A549 (cell line): ENCODE measurements at regions not wholly inside any gene's neighbourhood (a gene's known extent, or its start where the extent isn't known, plus 50 kb on each side); places are given as distances from the start of the nearest gene placed in this dataset.

ENCODE experiments used
- ATAC-seq, 2 experiments: fragments of 200-7000 bp in 1 of 2; fragments of >200 bp in 1 of 2; cut with Nextera tagmentation in 1 of 2; cut with Tn5 transposase in 1 of 2; 3 replicates each; pipeline versions ENCODE4 v1.8.0 to v1.9.1; 2018 to 2020; ENCODE audit warnings: mild to moderate bottlenecking in 1 of 2, moderate library complexity in 1 of 2
- CTCF ChIA-PET: fragments of 300-600 bp; sonication (Branson Sonifier 250); formaldehyde crosslinking; extraction: SDS; loops from one replicate; lab custom pipeline; 2021; ENCODE audit warnings: antibody characterized with exemption, inconsistent platforms; lab: Yijun Ruan, JAX
- POLR2A ChIA-PET: fragments of 350-600 bp; formaldehyde crosslinking; extraction: SDS; loops from one replicate; lab custom pipeline; 2021; ENCODE audit warnings: antibody characterized with exemption, inconsistent platforms; lab: Yijun Ruan, JAX
- DNase-seq, 2 experiments: peaks; one replicate each; pipeline versions ENCODE4 v3.0.0 to v3.0.0-alpha.2; 2011 to 2016; ENCODE audit warnings: low read depth in 1 of 2, low spot score in 1 of 2
- FAIRE-seq: peaks from 2 replicates; lab custom pipeline; 2011; peaks lifted over from hg19 to GRCh38; lab: Jason Lieb, UNC
- H3K27ac ChIP-seq, 2 experiments: fragments of >200 bp; sonication (Bioruptor Twin); formaldehyde crosslinking; 3 replicates each; pipeline ENCODE4 v1.5.1; 2016 to 2017
- H3K4me1 ChIP-seq: fragments of >200 bp; sonication (Bioruptor Twin); formaldehyde crosslinking; 3 replicates; pipeline ENCODE4 v1.6.1; 2016
- H3K4me2 ChIP-seq: fragments of >200 bp; sonication (Bioruptor Twin); formaldehyde crosslinking; 3 replicates; pipeline ENCODE4 v1.6.1; 2016
- H3K4me3 ChIP-seq: fragments of >200 bp; sonication (Bioruptor Twin); formaldehyde crosslinking; 3 replicates; pipeline ENCODE4 v1.5.1; 2016
- H3K9me3 ChIP-seq: fragments of >200 bp; sonication (Bioruptor Twin); formaldehyde crosslinking; 3 replicates; pipeline ENCODE4 v1.6.1; 2016
- BHLHE40 ChIP-seq: IDR thresholded peaks from 2 replicates; pipeline ENCODE4 v1.6.1; 2012; ENCODE audit warnings: low read depth, low read length, inconsistent platforms
- CHD4 ChIP-seq: fragments of 200-600 bp; sonication (generic); IDR thresholded peaks from 2 replicates; pipeline ENCODE4 v1.6.1; 2016; ENCODE audit warnings: antibody characterized with exemption, mild to moderate bottlenecking, borderline replicate concordance
- ELK1 ChIP-seq: fragments of 150-350 bp; IDR thresholded peaks from 2 replicates; pipeline ENCODE4 v1.6.1; 2014; ENCODE audit warnings: low read depth, mild to moderate bottlenecking, low read length
- EP300 ChIP-seq, 2 experiments: fragments of >200 bp; sonication (Bioruptor Twin); formaldehyde crosslinking; IDR thresholded peaks; 2 replicates in 1 of 2; 3 replicates in 1 of 2; pipeline ENCODE4 v1.6.1; 2016 to 2017
- ESRRA ChIP-seq: fragments of 150-350 bp; IDR thresholded peaks from 2 replicates; pipeline ENCODE4 v1.6.1; 2014; ENCODE audit warnings: mild to moderate bottlenecking, low read length, borderline replicate concordance
- FOSB ChIP-seq: fragments of 250-450 bp; sonication (Bioruptor Pico); IDR thresholded peaks from 2 replicates; pipeline ENCODE4 v1.5.0; 2020; ENCODE audit warnings: mild to moderate bottlenecking, moderate library complexity
- GATA3 ChIP-seq: IDR thresholded peaks from 2 replicates; pipeline ENCODE4 v1.6.1; 2012; ENCODE audit warnings: borderline replicate concordance
- KDM5A ChIP-seq: fragments of 200-600 bp; sonication (generic); IDR thresholded peaks from 2 replicates; pipeline ENCODE4 v1.6.1; 2016; ENCODE audit warnings: antibody characterized with exemption, mild to moderate bottlenecking
- NR3C1 ChIP-seq: fragments of >200 bp; sonication (Bioruptor Twin); formaldehyde crosslinking; IDR thresholded peaks from 3 replicates; pipeline ENCODE4 v1.6.1; 2017
- RCOR1 ChIP-seq: fragments of 150-350 bp; IDR thresholded peaks from 2 replicates; pipeline ENCODE4 v1.6.1; 2014; ENCODE audit warnings: antibody characterized with exemption, low read length, low read depth
- REST ChIP-seq: fragments of 200-600 bp; sonication (generic); IDR thresholded peaks from 2 replicates; pipeline ENCODE4 v1.6.1; 2016; ENCODE audit warnings: antibody characterized with exemption, mild to moderate bottlenecking, moderate library complexity
- SREBF2 ChIP-seq: fragments of 450-650 bp; IDR thresholded peaks from 2 replicates; pipeline ENCODE4 v1.6.1; 2014; ENCODE audit warnings: mild to moderate bottlenecking, moderate library complexity
- WGBS: methylation state at CpG from one replicate; pipeline ENCODE4 v1.1.6; 2017; ENCODE audit errors: missing lambda C conversion rate; 5-methylcytosine and 5-hydroxymethylcytosine counted together
- TF ChIP-seq, protein P1 (sequence below): fragments of 250-450 bp; sonication (Bioruptor Pico); IDR thresholded peaks from 2 replicates; pipeline ENCODE4 v1.5.0; 2020; ENCODE audit warnings: low read depth, mild to moderate bottlenecking, moderate library complexity
- TF ChIP-seq, protein P2 (sequence below): IDR thresholded peaks from 2 replicates; pipeline ENCODE4 v1.6.1; 2012

DNA sequence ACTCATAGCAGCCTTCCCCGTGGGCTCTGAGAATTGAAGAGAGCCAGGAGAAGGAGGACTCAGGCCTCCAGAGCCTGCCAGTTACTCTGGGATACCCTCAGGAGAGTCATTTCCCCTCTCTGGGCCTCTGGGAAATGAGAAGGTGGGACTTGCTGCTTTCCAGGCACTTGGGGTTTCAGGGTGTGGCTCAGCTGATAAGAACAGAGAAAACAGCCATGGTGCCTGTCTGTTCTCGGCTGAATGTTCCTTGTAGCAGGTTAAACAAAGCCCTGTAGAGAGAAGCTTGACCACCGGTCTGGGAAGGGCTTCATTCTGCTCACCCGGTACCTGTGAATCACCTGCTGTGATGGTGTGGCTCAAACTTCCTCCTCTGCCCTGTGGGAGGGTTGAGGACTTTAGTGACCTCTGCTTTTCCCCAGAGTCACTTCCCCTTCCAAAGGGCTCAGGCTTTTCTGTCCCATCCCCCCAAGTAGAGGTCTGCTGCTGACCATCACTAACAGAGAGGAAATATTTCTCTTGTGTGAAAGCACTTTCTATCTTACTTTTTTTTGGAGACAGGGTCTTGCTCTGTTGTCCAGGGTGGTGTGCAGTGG, 212.4 kb upstream of the GALNT17 start (continued):
- TF ChIP-seq FOSB (CRISPR knock-in tag), result no peak
- no peak for TF ChIP-seq CHD4
- TF ChIP-seq, protein P1, sequence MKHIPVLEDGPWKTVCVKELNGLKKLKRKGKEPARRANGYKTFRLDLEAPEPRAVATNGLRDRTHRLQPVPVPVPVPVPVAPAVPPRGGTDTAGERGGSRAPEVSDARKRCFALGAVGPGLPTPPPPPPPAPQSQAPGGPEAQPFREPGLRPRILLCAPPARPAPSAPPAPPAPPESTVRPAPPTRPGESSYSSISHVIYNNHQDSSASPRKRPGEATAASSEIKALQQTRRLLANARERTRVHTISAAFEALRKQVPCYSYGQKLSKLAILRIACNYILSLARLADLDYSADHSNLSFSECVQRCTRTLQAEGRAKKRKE (CRISPR knock-in tag), result no peak

- POLR2A ChIA-PET, result no interaction called here
- no peaks in the 10 kb centered on the region for H3K4me1 ChIP-seq
- ATAC-seq, result no peak
- TF ChIP-seq ESRRA (no peak), ELK1 (no peak), SREBF2 (no peak), EP300 (IDR thresholded peaks at IDR 0.05) (no peak), GATA3 (no peak), FOSB (CRISPR knock-in tag) (no peak), BHLHE40 (no peak), REST (no peak)
- TF ChIP-seq, protein P2, sequence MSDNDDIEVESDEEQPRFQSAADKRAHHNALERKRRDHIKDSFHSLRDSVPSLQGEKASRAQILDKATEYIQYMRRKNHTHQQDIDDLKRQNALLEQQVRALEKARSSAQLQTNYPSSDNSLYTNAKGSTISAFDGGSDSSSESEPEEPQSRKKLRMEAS, result no peak
- TF ChIP-seq, all 56 proteins: peak for 0
- Histone ChIP-seq H3K4me2 (no peak overlapping the region), H3K27ac (no peak overlapping the region), H3K9me3 (no peaks in the 10 kb centered on the region; the same call in 2 of the 3 replicates), H3K4me3 (no peak overlapping the region)
- CTCF ChIA-PET, result interaction anchor here (1.0 kb wide), 1 partner anchor 812 kb away, joined by 3 read pairs; no protein-coding TSS in a partner anchor
- FAIRE-seq (no peak), DNase-seq (no peak)
- WGBS, result 0% methylated on average over 1 of the region's 1 CpG
Measured at GRCh38 chr7:70920876-70921275, 211.1 kb upstream of the GALNT17 start.

GRCh38 chr7:70923181-70923845, 208.6 kb upstream of the GALNT17 start:
- POLR2A ChIA-PET, result no interaction called here
- Histone ChIP-seq H3K27ac (no peak overlapping the region), H3K4me1 (no peaks in the 10 kb centered on the region), H3K4me2 (no peak overlapping the region), H3K9me3 (no peaks in the 10 kb centered on the region; the same call in 2 of the 3 replicates)
- DNase-seq, result no peak
- FAIRE-seq, result no peak
- 30% methylated on average over 11 of the region's 11 CpGs for whole genome bisulfite sequencing
- ATAC-seq, result no peak
- TF ChIP-seq RCOR1 (no peak), EP300 (IDR thresholded peaks at IDR 0.05) (no peak), NR3C1 (no peak), KDM5A (no peak)
- TF ChIP-seq, all 56 proteins: peak for 0
- H3K4me3 ChIP-seq, result no peak overlapping the region
- CTCF ChIA-PET, result interaction anchor here (0.6 kb wide), 2 partner anchors 12 to 19 kb away, joined by 3 to 4 read pairs; no protein-coding TSS in a partner anchor
